ENCODE measurements at regions not wholly inside any gene's neighbourhood (a gene's known extent, or its start where the extent isn't known, plus 50 kb on each side); places are given as distances from the start of the nearest gene placed in this dataset.

- H3K4me3 ChIP-seq (ENCODE audit: low read depth, low read length) = no peak overlapping the region
- DNase-seq (ENCODE audit: low read depth) = no peak
- no peak for TF ChIP-seq CTCF (IDR thresholded peaks at IDR 0.05; ENCODE audit: insufficient read depth, low read depth, low read length)
These were observed 86.5 kb upstream of the TMCC3 start for GRCh38 chr12:94736820-94737219.

GRCh38 chr12:94736004-94736403, 85.6 kb upstream of the TMCC3 start:
- H3K4me3 ChIP-seq (ENCODE audit: low read depth, low read length) = no peak overlapping the region
- TF ChIP-seq CTCF (IDR thresholded peaks at IDR 0.05; ENCODE audit: insufficient read depth, low read depth, low read length) = no peak
- DNase-seq (ENCODE audit: low read depth) = no peak

- TF ChIP-seq CTCF (IDR thresholded peaks at IDR 0.05; ENCODE audit: insufficient read depth, low read depth, low read length) = no peak
- H3K4me3 ChIP-seq (ENCODE audit: low read depth, low read length) = no peak overlapping the region
- DNase-seq (ENCODE audit: low read depth) = no peak
These were observed 83.4 kb upstream of the TMCC3 start for GRCh38 chr12:94733727-94734126.

- no peak for TF ChIP-seq CTCF (IDR thresholded peaks at IDR 0.05; ENCODE audit: insufficient read depth, low read depth, low read length)
- no peak overlapping the region for H3K4me3 ChIP-seq (ENCODE audit: low read depth, low read length)
- DNase-seq (ENCODE audit: low read depth) = no peak
These were observed 82.1 kb upstream of the TMCC3 start for GRCh38 chr12:94732367-94732990.

- no peak overlapping the region for H3K4me3 ChIP-seq (ENCODE audit: low read depth, low read length)
- no peak for DNase-seq (ENCODE audit: low read depth)
- TF ChIP-seq CTCF (IDR thresholded peaks at IDR 0.05; ENCODE audit: insufficient read depth, low read depth, low read length) = no peak
These were observed 81.5 kb upstream of the TMCC3 start for GRCh38 chr12:94731733-94732360.

GRCh38 chr12:94730847-94731246, 80.5 kb upstream of the TMCC3 start:
- H3K4me3 ChIP-seq (ENCODE audit: low read depth, low read length) = no peak overlapping the region
- no peak for DNase-seq (ENCODE audit: low read depth)
- TF ChIP-seq CTCF (IDR thresholded peaks at IDR 0.05; ENCODE audit: insufficient read depth, low read depth, low read length) = no peak
